ENCODE measurements at regions not wholly inside any gene's neighbourhood (a gene's known extent, or its start where the extent isn't known, plus 50 kb on each side); places are given as distances from the start of the nearest gene placed in this dataset.

GRCh38 chr11:69880041-69880825, 61.0 kb upstream of the FGF3 start:
- TF ChIP-seq POLR2A (IDR thresholded peaks at IDR 0.05) = no peak
- TF ChIP-seq CTCF (IDR thresholded peaks at IDR 0.05) = no peak
- TF ChIP-seq EP300 (IDR thresholded peaks at IDR 0.05) = no peak

All from sigmoid colon (tissue), 4 donors.